Gastrocnemius medialis (tissue), 4 donors: ENCODE measurements at regions not wholly inside any gene's neighbourhood (a gene's known extent, or its start where the extent isn't known, plus 50 kb on each side); places are given as distances from the start of the nearest gene placed in this dataset.

Experiments used
- ATAC-seq, 2 donors: fragments of 150-250 bp; one replicate each; pipeline ENCODE4 v1.9.1; 2016
- DNase-seq, 2 donors: peaks; one replicate each; pipeline ENCODE4 v3.0.0-alpha.2; 2019
- H3K27ac ChIP-seq, 4 donors: fragments of 200-600 bp; sonication (generic); 1 replicate in 1 of 4; 2 replicates in 3 of 4; pipeline ENCODE4 v1.5.1; 2016 to 2018; ENCODE audit warnings: mild to moderate bottlenecking in 2 of 4, moderate library complexity in 1 of 4
- H3K27me3 ChIP-seq, 3 donors: fragments of 200-600 bp; sonication (generic) in 2 of 3; 1 replicate in 1 of 3; 2 replicates in 2 of 3; pipeline versions ENCODE4 v1.5.1 to v1.6.0; 2016 to 2019; ENCODE audit warnings: mild to moderate bottlenecking in 1 of 3, moderate library complexity in 1 of 3
- H3K36me3 ChIP-seq, 2 donors: fragments of 200-600 bp; sonication (generic) in 1 of 2; one replicate each; pipeline ENCODE4 v1.5.1; 2017 to 2018
- H3K4me1 ChIP-seq, 2 donors: fragments of 200-600 bp; sonication (generic) in 1 of 2; one replicate each; pipeline ENCODE4 v1.5.1; 2016 to 2017; ENCODE audit warnings: mild to moderate bottlenecking in 2 of 2
- H3K4me3 ChIP-seq, 4 donors: fragments of 200-600 bp; sonication (generic) in 3 of 4; 1 replicate in 1 of 4; 2 replicates in 3 of 4; pipeline ENCODE4 v1.5.1; 2016 to 2019; ENCODE audit warnings: mild to moderate bottlenecking in 2 of 4
- H3K9me3 ChIP-seq, 3 donors: fragments of 200-600 bp; sonication (generic) in 2 of 3; 1 replicate in 1 of 3; 2 replicates in 2 of 3; pipeline ENCODE4 v1.5.1; 2016 to 2019
- POLR2A ChIP-seq, 2 donors: fragments of 450-650 bp; IDR thresholded peaks; one replicate each; pipeline ENCODE4 v1.6.1; 2017; ENCODE audit warnings: antibody characterized with exemption in 2 of 2, mild to moderate bottlenecking in 2 of 2, moderate library complexity in 2 of 2
- in situ Hi-C, 4 donors: fragments of 200-750 bp; cut with MboI; loops; one replicate each; pipeline versions ENCODE4 v1.15.0 to v1.8.0; 2017; ENCODE audit warnings: low sequenced_read_pairs in 4 of 4
- intact Hi-C: fragments of 100-400 bp; cut with DNase I; formaldehyde crosslinking; loops from one replicate; pipeline ENCODE4 v1.15.1; 2023; ENCODE audit warnings: low total_unique reads
- TF ChIP-seq, protein P1 (sequence below), 5 experiments: fragments of 450-650 bp in 3 of 5; fragments of 200-600 bp in 2 of 5; sonication (generic) in 2 of 5; IDR thresholded peaks in 4 of 5; conservative IDR thresholded peaks in 1 of 5; 1 replicate in 4 of 5; 2 replicates in 1 of 5; pipeline ENCODE4 v1.5.1; 2016 to 2019; ENCODE audit warnings: antibody characterized with exemption in 5 of 5, mild to moderate bottlenecking in 3 of 5, moderate library complexity in 3 of 5

DNA sequence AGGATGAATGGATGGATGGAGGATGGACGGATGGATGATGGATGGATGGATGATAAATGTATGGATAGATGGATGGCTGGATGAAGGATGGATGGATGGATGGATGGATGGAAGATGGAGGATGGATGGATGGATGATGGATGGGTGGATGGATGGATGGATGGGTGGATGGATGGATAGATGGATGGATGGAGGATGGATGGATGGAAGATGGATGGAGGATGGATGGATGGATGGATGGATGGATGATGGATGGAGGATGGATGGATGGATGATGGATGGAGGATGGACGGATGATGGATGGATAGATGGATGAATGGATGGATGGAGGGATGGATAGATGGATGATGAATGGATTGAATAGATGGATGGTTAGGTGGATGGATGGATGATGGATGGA, 210.6 kb upstream of the IGF1R start:
- ATAC-seq (no peak), DNase-seq (no peak)
- no peaks in the 10 kb centered on the region for H3K27me3 ChIP-seq
- TF ChIP-seq, protein P1, sequence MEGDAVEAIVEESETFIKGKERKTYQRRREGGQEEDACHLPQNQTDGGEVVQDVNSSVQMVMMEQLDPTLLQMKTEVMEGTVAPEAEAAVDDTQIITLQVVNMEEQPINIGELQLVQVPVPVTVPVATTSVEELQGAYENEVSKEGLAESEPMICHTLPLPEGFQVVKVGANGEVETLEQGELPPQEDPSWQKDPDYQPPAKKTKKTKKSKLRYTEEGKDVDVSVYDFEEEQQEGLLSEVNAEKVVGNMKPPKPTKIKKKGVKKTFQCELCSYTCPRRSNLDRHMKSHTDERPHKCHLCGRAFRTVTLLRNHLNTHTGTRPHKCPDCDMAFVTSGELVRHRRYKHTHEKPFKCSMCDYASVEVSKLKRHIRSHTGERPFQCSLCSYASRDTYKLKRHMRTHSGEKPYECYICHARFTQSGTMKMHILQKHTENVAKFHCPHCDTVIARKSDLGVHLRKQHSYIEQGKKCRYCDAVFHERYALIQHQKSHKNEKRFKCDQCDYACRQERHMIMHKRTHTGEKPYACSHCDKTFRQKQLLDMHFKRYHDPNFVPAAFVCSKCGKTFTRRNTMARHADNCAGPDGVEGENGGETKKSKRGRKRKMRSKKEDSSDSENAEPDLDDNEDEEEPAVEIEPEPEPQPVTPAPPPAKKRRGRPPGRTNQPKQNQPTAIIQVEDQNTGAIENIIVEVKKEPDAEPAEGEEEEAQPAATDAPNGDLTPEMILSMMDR (IDR thresholded peaks at IDR 0.05 in 4 of 5, conservative IDR thresholded peaks at IDR 0.05 in 1 of 5) = no peak
- no peak for TF ChIP-seq POLR2A (IDR thresholded peaks at IDR 0.05)
- in situ Hi-C loops (loop anchor here in 1 of 4 donors (25.0 kb wide), 1 partner anchor 525 kb away; no protein-coding TSS in a partner anchor), intact Hi-C loops (no loop called here)
- H3K9me3 ChIP-seq = no peaks in the 10 kb centered on the region
- no peaks in the 10 kb centered on the region for H3K36me3 ChIP-seq
- H3K4me3 ChIP-seq = no peak overlapping the region
- H3K4me1 ChIP-seq = no peaks in the 10 kb centered on the region
- H3K27ac ChIP-seq = no peak overlapping the region

DNA sequence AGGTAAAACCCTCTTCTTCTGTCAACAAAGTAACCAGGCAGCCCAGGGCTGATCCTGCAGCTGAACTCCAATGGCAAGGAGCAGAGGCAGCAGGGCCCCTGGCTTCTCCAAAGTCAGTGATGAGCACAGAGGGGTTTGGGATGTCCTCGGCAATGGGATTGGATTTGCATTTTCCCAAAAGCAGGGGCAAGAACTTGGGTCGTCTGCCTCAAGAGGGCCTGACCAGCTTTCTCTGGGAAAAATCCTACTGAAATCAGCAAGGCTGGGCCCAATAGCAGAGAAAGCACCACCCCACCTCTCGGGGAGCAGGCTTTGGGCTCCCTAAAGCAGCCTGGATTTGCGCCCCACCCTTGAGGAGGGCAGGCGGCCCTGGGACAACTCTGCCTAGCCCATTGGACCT, 210.0 kb upstream of the IGF1R start:
- ATAC-seq (no peak), DNase-seq (no peak)
- TF ChIP-seq, protein P1 (IDR thresholded peaks at IDR 0.05 in 4 of 5, conservative IDR thresholded peaks at IDR 0.05 in 1 of 5) = no peak
- TF ChIP-seq POLR2A (IDR thresholded peaks at IDR 0.05) = no peak
- H3K36me3 ChIP-seq = no peaks in the 10 kb centered on the region
- intact Hi-C loops = no loop called here
- H3K4me1 ChIP-seq = no peaks in the 10 kb centered on the region
- H3K27ac ChIP-seq = no peak overlapping the region
- H3K4me3 ChIP-seq = no peak overlapping the region
- H3K27me3 ChIP-seq = no peaks in the 10 kb centered on the region
- in situ Hi-C loops = loop anchor here in 1 of 4 donors (25.0 kb wide), 1 partner anchor 526 kb away; no protein-coding TSS in a partner anchor
- H3K9me3 ChIP-seq = no peaks in the 10 kb centered on the region

DNA sequence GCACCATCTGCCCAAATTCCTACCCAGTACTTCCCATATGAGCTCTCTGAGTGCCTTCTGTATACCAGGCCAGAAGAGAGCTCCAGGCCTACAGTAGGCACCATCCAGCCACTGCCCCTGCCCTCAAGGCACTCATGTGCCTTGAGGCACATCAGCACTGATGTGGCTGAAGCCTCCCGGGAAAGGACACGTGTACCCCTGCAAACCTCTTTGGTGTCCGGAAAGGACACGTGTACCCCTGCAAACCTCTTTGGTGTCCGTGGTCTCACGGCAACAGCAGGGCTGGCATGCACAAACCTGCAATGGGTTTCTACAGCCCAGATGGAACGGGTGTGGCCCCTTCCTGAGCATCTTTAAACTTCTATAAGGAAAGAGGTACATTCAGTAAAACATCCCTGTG, 209.4 kb upstream of the IGF1R start:
- Histone ChIP-seq H3K27me3 (no peaks in the 10 kb centered on the region), H3K36me3 (no peaks in the 10 kb centered on the region), H3K4me3 (no peak overlapping the region), H3K9me3 (no peaks in the 10 kb centered on the region), H3K4me1 (no peaks in the 10 kb centered on the region), H3K27ac (no peak overlapping the region)
- in situ Hi-C loops (loop anchor here in 1 of 4 donors (25.0 kb wide), 1 partner anchor 527 kb away; no protein-coding TSS in a partner anchor), intact Hi-C loops (no loop called here)
- no peak for DNase-seq
- no peak for TF ChIP-seq POLR2A (IDR thresholded peaks at IDR 0.05)
- TF ChIP-seq, protein P1 (IDR thresholded peaks at IDR 0.05 in 4 of 5, conservative IDR thresholded peaks at IDR 0.05 in 1 of 5) = no peak
- no peak for ATAC-seq

DNA sequence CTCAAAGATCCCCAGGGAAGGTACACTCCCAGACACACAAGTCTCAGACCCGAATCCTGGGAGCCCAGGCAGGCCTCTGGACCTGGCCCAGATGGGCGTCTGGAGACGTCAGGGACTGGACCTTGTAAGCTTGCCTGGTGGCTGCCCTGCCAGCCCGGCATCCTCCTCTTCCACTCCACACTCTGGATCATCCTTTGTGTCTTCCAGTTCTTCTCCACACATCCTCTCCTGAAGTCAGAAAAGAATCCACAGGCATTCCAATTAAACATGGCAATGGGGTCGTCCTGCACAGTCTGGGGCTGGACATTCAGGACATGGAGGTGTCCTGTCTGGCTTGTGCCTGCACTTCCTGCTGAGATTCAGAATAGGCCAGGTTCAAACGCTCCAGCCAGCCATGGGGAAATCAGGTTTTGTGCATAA, 208.8 kb upstream of the IGF1R start:
- TF ChIP-seq POLR2A (IDR thresholded peaks at IDR 0.05) = no peak
- TF ChIP-seq, protein P1 (IDR thresholded peaks at IDR 0.05 in 4 of 5, conservative IDR thresholded peaks at IDR 0.05 in 1 of 5) = no peak
- intact Hi-C loops = no loop called here
- Histone ChIP-seq H3K4me3 (no peak overlapping the region), H3K4me1 (no peaks in the 10 kb centered on the region), H3K27ac (no peak overlapping the region), H3K36me3 (no peaks in the 10 kb centered on the region), H3K9me3 (no peaks in the 10 kb centered on the region), H3K27me3 (no peaks in the 10 kb centered on the region)
- in situ Hi-C loops = loop anchor here in 1 of 4 donors (25.0 kb wide), 1 partner anchor 527 kb away; no protein-coding TSS in a partner anchor
- DNase-seq (no peak), ATAC-seq (no peak)

DNA sequence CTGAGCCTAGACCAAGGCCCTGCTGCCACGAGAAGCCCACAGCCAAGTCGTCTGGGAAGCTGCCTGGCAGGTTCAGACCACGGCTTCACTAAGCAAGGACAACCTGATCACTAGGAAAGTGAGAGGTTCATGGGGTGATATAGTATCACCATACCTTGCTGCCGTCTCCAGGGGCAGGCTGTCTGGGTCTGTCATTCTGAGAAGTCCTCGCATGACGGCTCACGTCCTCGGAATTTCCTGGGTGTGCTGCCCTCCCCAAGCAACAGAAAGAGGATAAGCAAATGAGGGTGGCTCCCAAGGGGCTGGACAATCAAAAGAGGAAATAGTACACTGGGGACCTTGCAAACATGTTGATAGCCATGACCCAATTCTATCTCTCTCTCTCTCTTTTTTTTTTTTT, 207.4 kb upstream of the IGF1R start:
- intact Hi-C loops = no loop called here
- no peak overlapping the region for H3K27ac ChIP-seq
- no peaks in the 10 kb centered on the region for H3K9me3 ChIP-seq
- TF ChIP-seq, protein P1 (IDR thresholded peaks at IDR 0.05 in 4 of 5, conservative IDR thresholded peaks at IDR 0.05 in 1 of 5) = no peak
- no peak for TF ChIP-seq POLR2A (IDR thresholded peaks at IDR 0.05)
- peaks cover 0 to 5% (median 0%) of the 10 kb centered on the region in 3 donors for H3K27me3 ChIP-seq
- H3K4me3 ChIP-seq = no peak overlapping the region
- no peak for DNase-seq
- in situ Hi-C loops = loop anchor here in 2 of 4 donors (10.0 to 25.0 kb wide), 2 partner anchors 529 to 634 kb away; no protein-coding TSS in a partner anchor
- ATAC-seq = no peak
- H3K4me1 ChIP-seq = no peaks in the 10 kb centered on the region
- H3K36me3 ChIP-seq = no peaks in the 10 kb centered on the region
